SH-SY5Y (cell line): ENCODE measurements at regions not wholly inside any gene's neighbourhood (a gene's known extent, or its start where the extent isn't known, plus 50 kb on each side); places are given as distances from the start of the nearest gene placed in this dataset.
A peak's percentile ranks its signal among the peaks of the same experiment; 100 is the strongest.

Experiments
- GATA2 ChIP-seq: IDR thresholded peaks from 2 replicates; pipeline ENCODE4 v1.6.1; 2011; ENCODE audit warnings: mild to moderate bottlenecking, low read depth, low read length
- GATA3 ChIP-seq: IDR thresholded peaks from 2 replicates; pipeline ENCODE4 v1.6.1; 2011; ENCODE audit warnings: low read depth, mild to moderate bottlenecking, low read length, moderate library complexity

- TF ChIP-seq GATA2 (no peak), GATA3 (no peak)
These were observed 163.5 kb downstream of the CDH19 start for GRCh38 chr18:66440433-66440832.

- TF ChIP-seq GATA2 (no peak), GATA3 (no peak)
These were observed 164.2 kb downstream of the CDH19 start for GRCh38 chr18:66439670-66440069.

GRCh38 chr18:66438711-66439536 is 165.0 kb downstream of the CDH19 start:
- TF ChIP-seq GATA3 = no peak
- TF ChIP-seq GATA2 = no peak

- TF ChIP-seq GATA3 (no peak), GATA2 (no peak)
These were observed 171.3 kb downstream of the CDH19 start for GRCh38 chr18:66432636-66433035.

GRCh38 chr18:66428795-66429194 is 175.1 kb downstream of the CDH19 start:
- TF ChIP-seq GATA2 (no peak), GATA3 (no peak)

- TF ChIP-seq GATA2 = no peak
- TF ChIP-seq GATA3 = no peak
These were observed 184.5 kb downstream of the CDH19 start for GRCh38 chr18:66419400-66419799.

- no peak for TF ChIP-seq GATA2
- no peak for TF ChIP-seq GATA3
These were observed 193.2 kb downstream of the CDH19 start for GRCh38 chr18:66410692-66411091.

GRCh38 chr18:66395671-66396218 is 208.1 kb downstream of the CDH19 start:
- TF ChIP-seq GATA3 (no peak), GATA2 (no peak)

- TF ChIP-seq GATA3 (no peak), GATA2 (no peak)
These were observed 210.4 kb downstream of the CDH19 start for GRCh38 chr18:66393463-66393862.

GRCh38 chr18:66377291-66377690 is 226.6 kb downstream of the CDH19 start:
- TF ChIP-seq GATA2 = no peak
- no peak for TF ChIP-seq GATA3

GRCh38 chr18:66346833-66347588 is 256.9 kb downstream of the CDH19 start:
- TF ChIP-seq GATA2 (no peak), GATA3 (peak; percentile 34; the same call in 1 of the 2 replicates)

- TF ChIP-seq GATA3 (no peak), GATA2 (no peak)
These were observed 259.7 kb downstream of the CDH19 start for GRCh38 chr18:66344227-66344626.

GRCh38 chr18:66342577-66342976 is 261.3 kb downstream of the CDH19 start:
- no peak for TF ChIP-seq GATA3
- TF ChIP-seq GATA2 = no peak

- TF ChIP-seq GATA2 (no peak), GATA3 (no peak)
These were observed 269.4 kb downstream of the CDH19 start for GRCh38 chr18:66334534-66334933.
